HG02678 (cell line): ENCODE measurements at regions not wholly inside any gene's neighbourhood (a gene's known extent, or its start where the extent isn't known, plus 50 kb on each side); places are given as distances from the start of the nearest gene placed in this dataset.
"Not testable (repeated sequence)": the region's sequence is repeated elsewhere in the genome, so short reads cannot be mapped to it uniquely, and the experiment has no call there.

ENCODE experiments used
- ATAC-seq: cut with Tn5 transposase; IDR thresholded peaks from one replicate; pipeline ENCODE4 v1.9.1; 2021; ENCODE audit warnings: mild to moderate bottlenecking, moderate library complexity; ENCODE audit not compliant: unreplicated experiment

DNA sequence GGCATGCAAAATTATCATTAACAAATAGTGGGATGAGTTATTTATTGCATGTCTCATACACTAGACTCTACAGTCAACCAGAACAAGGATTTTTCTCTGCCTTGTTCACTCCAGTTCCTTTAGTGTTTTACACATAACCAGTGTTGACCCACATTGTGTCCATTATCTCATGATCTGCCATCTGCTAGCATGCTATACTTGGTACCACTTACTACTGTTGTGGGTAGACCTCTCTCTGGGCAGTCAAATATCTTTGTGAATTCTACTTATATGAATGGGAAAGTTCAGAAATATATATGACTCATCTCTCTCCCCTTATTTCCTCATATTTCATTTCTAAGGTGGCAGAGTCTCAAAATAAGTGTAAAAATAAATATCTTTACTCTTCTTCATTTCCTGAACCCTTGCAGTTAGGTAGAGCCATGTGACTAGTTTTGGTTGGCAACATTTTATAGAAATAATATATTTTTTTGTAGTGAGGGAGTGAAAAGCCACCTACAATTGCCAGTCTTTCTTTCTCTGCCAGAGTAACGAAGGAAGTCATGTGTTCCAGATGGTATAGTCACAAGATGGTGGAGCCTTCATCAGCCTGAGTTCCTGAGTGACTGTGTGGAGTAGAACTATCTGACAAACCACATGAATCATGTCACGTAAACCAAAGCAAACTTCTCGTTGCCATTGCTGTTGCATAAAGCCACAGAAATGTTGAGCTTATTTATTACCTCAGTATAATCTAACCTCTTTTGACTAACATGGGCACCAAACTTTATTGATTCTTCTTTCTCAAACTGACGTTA is 704.0 kb downstream of the RNF144A start:
- ATAC-seq = no peak

DNA sequence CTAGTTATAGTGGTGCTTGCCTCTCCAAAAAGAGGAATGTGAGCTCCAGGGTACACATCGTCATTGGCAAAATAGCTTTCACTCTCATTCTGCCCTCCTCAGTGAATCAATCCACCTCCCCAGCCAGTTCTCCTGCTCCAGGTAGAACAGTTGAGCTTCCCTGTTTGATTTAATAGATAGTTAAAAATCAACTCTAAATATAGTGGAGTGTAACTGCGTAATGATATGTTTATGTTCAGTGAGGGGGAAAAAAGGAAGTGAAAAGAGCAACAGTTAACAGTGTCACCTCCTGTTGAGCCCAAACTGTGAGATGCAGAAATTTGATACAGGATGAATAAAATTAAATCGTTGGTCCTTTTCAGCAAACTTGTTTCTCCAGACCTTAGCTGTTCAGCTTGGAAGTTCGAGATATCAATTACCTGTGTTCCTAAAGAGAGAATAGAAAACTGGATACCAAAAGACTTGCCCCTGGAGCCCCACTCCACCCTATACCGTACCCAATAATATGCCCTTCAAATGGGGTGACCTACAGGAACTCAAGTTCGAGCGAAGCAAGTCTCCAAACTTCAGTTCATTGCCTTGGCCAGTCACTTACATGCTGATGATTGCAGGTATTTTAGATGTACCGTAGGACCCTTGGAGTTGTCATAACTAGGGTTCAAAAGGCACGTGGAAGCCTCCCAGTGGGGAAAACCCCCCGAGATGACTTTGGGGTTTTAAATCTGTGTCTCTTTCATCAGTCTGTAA is 708.4 kb downstream of the RNF144A start:
- peak; percentile 45 for ATAC-seq

DNA sequence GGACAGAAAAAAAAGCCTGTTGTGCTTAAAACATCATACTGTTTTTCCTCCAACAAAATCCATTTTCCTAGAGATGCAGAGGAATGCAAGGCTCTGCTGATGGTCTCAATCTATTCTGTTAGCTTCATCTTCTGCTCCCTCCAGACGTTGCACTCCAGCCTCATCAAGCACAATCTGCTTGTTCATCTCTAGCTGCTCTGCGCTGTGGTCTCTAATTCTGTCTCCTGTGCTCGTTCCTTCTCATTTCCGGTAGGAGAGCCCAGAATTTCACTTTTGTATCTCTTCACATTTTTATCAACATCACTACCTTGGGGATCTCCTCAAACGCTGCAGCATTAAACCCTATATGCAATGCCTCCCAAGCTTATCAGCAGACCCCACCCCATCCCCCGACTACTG is 708.9 kb downstream of the RNF144A start:
- ATAC-seq = no peak

DNA sequence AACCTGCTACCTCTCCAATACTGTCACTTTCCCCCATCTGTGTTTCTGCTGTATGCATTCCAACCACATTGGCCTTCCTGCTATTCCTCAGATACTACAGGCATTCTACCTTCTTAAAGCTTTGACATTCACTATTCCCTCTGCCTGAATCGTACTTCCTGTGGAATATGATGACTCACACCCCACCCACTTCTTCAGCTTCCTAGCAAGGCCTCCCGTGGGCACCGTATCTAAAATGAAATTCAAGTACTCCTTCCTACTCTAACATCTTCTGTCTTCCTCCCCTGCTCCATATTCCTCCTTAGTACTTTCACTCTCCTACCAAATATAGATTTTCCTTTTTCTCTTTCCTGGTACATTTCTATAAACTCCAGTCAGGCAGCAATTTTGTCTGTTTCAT is 710.4 kb downstream of the RNF144A start:
- ATAC-seq = no peak

DNA sequence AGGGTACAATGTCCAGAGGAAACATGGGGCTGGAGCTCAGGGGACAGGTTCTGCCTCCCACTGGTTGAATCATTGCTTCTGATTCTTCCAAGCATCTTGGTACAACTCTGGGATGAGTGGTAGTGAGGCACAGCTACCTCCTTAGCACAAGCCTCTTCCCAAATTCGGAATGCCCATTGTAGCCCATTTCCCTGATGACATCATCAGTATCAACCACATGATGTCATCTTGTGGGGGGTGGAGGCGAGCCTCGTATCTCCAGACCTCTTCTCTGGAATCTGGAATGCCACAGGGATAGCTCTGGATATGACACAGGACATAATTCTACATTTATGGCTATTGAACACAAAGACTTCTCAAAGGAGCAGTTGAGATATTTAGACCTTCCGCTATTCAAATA is 715.2 kb downstream of the RNF144A start:
- no peak for ATAC-seq

DNA sequence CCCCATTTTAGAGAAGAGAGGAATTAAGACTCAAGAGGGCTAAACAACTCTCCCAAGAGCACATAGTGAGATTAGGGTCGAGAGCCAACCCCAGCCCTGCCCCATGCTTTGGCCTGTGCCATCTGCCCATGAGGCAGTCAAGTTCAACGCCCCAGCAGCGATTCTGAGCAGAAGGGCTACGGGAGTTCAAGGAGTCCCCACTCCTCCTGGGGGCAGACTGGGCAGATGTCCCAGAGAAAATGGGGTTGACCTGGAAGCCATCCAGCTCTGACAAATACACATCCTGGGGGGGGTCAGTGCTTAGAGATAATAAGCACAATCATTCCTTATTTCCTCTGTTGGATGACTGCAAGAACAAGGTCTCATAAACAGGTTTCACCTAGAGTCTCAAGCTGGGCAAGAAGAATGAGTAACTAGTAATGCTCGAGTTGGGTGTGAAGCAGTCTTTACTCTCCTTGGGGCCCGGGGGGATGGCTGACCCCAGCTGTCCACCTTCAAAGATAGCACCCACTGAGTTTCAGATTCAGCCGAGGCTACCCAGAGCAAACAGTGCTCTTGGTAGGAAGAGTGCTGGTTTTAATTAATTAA is 716.4 kb downstream of the RNF144A start:
- no peak for ATAC-seq

DNA sequence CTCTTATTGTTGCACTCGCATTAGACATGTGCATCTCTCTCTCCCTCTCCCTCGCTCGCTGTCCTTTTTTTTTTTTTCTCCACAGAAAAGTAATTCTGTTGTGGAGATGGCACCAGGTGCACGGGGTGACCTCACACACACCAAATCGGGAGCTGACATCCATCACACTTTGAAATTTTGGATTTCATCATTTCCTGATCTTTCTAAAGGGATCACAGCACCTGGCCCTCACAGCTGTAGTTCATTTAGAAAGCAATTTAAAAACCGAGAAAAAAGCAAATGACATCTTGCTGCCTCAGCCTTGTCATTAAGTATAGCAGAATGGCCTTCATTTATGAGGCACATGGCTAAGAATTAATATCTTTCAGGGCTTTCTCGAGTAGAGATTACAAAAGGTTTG is 717.2 kb downstream of the RNF144A start:
- no peak for ATAC-seq

DNA sequence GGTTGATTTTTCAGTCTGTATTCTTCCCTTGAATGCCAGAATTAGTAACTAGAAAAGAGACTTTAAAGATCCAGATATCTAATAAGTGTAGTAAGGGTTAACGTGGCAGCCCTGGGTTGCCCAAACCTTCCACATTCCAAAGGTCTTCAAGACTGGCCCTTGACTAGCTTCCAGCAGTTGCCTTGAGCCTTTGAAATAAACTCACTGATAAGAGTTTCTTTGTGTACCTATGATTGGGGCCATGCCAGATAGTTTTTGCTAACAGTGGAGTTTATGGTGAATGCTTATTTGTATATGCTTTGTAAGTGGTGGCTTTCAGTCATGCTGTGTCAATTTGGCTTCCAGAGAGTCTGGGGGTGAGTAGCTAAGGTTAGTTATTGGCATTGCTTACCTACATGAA is 722.3 kb downstream of the RNF144A start:
- no peak for ATAC-seq

DNA sequence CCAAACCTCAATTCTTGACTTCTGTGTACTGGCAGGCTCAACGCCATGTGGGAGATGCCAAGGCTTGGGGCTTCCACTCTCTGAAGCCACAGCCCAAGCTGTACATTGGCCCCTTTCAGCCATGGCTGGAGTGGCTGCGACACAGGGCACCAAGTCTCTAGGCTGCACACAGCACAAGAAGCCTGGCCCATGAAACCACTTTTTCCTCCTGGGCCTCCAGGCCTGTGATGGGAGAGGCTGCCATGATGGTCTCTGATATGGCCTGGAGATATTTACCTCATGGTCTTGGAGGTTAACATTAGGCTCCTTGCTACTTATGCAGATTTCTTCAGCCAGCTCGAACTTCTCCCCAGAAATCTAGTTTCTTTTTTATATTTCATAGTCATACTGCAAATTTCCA is 724.1 kb downstream of the RNF144A start:
- ATAC-seq = not testable (repeated sequence)

DNA sequence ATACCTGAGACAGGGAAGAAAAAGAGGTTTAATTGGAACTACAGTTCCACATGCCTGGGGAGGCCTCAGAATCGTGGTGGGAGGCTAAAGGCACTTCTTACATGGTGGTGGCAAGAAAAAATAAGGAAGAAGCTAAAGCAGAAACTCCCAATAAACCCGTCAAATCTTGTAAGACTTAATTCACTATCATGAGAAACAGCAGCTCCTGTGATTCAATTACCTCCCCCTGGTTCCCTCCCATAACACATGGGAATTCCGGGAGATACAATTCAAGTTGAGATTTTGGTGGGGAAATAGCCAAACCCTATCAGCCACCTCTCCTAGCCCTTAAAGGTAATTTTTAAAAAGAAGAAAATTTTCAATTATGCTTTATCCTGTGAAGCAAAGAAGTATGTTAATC is 728.8 kb downstream of the RNF144A start:
- no peak for ATAC-seq

DNA sequence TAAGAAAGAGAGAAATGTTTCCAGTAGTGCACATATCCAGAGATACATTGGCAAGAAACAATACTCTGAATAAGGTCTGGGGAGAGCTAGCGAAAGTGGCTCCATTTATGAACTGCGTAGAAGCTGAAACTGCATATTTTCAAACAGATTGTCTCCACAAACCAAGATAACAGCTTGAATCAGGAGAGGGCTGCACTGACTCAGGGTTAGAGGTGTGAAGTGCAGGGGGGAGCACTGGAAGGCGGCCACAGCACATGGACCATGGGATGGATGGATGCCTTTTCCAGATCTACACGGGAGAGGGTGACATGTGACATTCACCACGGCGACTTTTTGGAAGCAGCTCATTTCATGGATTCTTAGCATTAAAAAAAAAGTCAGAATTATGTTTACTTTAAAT is 729.4 kb downstream of the RNF144A start:
- ATAC-seq = no peak

DNA sequence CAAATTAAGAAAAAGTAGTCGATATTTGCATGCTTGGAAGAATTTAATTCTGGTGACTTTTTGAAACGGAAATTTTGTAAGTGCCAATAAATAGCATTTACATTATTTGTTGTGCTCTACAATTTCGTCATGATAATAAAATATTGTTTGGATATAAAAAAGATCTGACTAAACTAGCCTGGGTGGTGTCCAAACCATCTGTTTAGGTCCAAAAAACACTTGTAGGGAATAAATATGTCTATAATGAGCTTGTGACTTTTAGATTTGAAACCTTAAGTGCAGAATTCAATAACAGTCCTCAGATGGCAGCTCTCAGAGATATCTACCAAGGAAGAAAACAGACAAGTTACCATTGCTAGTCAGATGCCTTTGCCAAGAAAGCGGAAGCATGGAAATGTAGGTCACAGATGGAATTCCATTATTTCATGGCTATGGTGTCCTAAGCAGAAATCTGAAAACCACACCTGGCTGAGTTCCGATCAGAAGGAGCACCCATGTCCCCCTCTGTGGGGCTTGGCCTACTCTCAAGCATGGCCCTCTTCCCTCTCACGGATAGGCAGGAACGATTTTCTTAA is 731.1 kb downstream of the RNF144A start:
- no peak for ATAC-seq

DNA sequence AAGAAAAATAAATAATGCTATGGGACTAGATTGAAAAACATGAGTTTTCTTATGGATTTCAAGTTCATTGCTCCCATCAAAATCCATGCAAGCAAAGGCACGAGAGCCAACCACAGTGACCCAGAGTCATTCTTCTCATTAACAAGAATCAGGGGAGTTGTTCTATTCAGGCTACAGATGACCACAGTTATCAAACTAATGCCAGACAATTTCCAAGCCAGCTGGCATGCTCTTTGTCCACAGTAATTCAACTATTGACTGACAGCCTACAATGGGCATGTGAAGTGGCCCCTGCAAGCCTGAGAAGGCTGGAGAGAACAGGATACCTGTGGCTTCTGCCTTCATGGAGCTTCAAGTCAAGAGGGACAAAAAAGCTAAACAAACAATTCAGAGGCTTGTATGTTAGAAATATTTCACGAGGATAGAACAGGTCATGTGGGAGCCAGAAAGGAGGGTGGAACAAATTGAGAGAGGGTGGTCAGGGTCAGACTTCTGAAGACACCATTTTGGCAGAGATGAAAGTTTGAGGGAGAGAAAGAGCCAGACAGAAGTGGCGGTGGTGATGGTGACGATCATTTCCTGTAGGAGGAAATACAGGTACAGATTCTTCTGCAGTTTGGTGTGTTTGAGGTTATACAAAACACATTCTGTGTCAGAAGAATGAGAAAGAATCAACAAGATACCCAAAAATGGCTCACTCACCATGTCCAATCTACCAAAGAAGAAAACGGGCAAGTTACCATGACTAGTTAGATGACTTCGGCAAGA is 732.4 kb downstream of the RNF144A start:
- no peak for ATAC-seq

DNA sequence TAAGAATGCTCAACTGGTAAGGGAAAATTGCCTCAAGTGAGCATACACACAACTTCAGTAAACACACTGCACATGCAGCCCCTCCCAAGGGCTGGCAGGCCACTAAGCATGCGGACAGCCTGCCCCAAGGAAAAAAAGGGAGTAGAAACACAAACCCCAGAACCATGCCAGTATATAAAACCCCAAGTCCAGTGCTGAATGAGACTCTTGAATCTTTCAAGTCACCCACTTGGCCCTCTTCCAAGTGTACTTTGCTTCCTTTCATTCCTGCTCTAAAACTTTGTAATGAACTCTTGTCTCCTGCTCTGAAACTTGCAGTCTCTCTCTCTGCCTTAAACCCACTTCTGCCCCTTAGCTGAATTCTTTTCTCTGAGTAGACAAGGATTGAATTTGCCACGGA is 736.4 kb downstream of the RNF144A start:
- ATAC-seq = no peak

DNA sequence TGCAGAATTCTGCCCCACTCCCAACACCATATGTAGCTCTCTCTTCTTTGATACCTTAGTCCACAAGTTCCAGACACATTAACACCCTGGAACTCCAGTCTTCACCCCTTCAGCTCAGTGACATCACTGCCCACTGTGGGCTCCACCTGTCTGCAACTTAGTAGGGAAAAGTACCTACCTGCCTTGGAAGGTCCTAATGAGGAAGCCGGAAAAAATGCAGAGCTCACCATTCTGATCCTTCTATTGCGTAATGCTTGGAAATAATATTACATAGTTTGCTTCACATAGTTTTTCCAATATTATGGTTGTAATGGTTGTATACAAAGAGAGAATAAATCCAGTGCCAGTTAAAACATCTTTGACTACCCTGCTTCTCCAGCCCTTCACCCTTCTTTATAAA is 738.4 kb downstream of the RNF144A start:
- no peak for ATAC-seq

DNA sequence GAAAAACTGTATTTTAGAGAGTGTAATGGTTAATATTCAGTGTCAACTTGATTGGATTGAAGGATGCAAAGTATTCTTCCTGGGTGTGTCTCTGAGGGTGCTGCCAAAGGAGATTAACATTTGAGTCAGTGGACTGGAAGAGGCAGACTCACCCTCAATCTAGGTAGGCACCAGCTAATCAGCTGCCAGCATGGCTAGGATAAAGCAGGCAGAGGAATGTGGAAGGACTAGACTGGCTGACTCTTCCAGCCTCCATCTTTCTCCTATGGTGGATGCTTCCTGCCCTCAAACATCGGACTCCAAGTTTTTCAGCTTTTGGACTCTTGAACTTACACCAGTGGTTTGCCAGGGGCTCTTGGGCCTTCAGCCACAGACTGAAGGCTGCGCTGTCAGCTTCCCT is 740.3 kb downstream of the RNF144A start:
- not testable (repeated sequence) for ATAC-seq

DNA sequence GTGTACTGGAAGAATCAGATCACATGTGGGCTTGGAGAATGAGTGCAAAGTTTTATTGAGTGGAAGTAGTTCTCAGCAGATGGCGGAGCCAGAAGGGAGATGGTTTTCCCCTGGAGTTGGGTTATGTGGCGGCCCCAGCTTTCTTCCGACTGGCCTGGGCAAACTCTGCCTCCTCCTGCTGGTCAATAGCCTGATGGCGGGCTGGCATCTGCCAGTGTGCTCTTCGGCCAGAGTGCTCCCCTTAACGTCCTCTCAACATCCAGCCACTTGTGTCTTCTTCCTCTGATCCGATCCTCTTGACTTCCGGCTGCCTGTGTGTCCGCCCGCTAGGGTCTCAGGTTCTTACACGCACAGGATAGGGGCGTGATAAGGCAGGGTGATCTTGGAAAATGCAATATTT is 741.3 kb downstream of the RNF144A start:
- no peak for ATAC-seq

DNA sequence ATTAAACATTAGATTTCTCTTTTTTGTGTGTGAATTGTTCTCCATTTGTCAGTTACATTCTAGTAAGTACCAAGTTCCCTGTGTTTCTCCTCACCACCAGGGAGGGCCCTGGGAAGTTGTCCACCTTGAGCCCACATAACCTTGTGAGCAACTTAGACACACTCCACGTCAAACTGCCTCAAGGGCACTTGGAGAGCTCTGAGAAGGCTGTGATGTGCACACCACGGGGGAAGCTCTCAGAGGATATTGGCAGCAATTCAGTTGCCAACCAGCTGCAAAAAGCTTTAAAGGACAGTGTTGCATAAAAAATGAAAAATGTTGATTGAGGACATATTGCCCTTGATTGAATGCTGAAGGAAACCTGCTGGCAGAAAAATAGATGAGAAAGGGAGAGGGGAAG is 743.6 kb downstream of the RNF144A start:
- ATAC-seq = no peak

DNA sequence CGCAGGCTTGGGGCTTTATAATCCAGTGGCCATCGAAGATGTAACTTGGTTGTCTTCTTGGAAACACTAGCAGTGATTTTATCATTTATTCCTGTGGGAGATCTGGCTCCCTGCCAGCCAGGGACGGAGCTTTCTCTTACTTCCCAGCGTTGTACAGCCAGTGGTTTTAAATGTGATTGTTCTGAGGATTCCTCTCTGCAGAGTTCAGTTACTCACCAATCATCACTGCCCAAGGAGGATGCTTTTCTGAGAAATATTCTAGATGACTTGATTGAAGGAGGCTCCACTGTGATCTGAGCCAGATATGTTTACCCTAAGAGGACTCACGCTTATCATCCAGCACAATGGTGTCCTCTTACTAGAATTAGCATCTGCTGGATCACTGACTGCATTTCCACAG is 744.3 kb downstream of the RNF144A start:
- no peak for ATAC-seq

DNA sequence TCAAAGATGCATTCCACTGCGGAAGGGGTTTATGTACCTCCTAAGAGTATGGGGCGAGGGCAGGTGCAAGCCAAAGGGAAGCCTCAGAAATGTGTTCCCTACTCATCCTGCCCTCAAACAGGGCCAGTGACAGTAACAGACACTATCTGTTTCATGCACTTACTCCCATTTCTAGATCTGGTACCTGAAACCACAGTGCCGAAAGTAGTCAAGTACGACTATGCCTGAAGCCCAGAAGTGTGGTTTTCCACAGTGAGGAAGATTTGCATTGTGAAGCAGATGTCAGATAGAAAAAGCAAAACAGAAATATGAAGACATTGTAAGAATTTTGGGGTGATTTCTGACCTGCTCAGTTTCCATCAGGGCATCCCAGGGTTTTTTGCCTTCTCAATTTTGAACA is 748.7 kb downstream of the RNF144A start:
- peak; percentile 79 for ATAC-seq
